ENCODE measurements at regions not wholly inside any gene's neighbourhood (a gene's known extent, or its start where the extent isn't known, plus 50 kb on each side); places are given as distances from the start of the nearest gene placed in this dataset.

DNA sequence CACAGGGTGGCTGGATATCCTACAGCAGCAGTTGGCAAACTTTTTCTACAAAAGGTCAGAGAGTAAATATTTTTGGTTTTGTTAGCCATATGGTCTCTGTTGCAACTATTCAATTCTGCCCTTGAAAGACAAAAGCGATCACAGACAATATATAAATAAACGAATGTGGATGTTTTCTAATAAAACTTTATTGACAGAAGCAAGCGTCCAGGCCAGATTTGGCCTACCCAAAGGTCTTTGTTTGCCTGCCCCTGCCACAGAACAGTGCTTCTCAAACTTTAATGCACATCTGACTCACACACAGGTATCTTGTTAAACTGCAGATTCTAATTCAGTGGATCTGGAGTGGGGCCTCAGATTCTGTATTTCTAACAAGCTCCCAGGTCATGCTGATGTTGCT, 621.4 kb upstream of the DIPK2B start:
- H3K36me3 ChIP-seq (ENCODE audit: insufficient read depth, low read length) = no peaks in the 10 kb centered on the region
- H3K4me2 ChIP-seq (ENCODE audit: low read length) = no peak overlapping the region
- no peak overlapping the region for H3K9ac ChIP-seq (ENCODE audit: low read length)
- H3K4me1 ChIP-seq (ENCODE audit: insufficient read depth, low read length, severe bottlenecking) = no peaks in the 10 kb centered on the region
- no peak overlapping the region for H3K4me3 ChIP-seq (ENCODE audit: low read depth, low read length, poor library complexity, severe bottlenecking)
- H3K9me2 ChIP-seq (ENCODE audit: low read depth, low read length) = no peaks in the 10 kb centered on the region
- no peaks in the 10 kb centered on the region for H3K27me3 ChIP-seq (ENCODE audit: insufficient read depth, low read length)
- H3F3A ChIP-seq (ENCODE audit: insufficient read depth, low read length) = no peaks in the 10 kb centered on the region
- H3K9me3 ChIP-seq (ENCODE audit: low read length) = no peaks in the 10 kb centered on the region
- no peak overlapping the region for H2AFZ ChIP-seq (ENCODE audit: low read length)
- H3K27ac ChIP-seq (ENCODE audit: low read depth, low read length, poor library complexity, severe bottlenecking) = no peak overlapping the region
- H4K20me1 ChIP-seq (ENCODE audit: insufficient read depth, low read length) = no peaks in the 10 kb centered on the region
- TF ChIP-seq, protein P1, sequence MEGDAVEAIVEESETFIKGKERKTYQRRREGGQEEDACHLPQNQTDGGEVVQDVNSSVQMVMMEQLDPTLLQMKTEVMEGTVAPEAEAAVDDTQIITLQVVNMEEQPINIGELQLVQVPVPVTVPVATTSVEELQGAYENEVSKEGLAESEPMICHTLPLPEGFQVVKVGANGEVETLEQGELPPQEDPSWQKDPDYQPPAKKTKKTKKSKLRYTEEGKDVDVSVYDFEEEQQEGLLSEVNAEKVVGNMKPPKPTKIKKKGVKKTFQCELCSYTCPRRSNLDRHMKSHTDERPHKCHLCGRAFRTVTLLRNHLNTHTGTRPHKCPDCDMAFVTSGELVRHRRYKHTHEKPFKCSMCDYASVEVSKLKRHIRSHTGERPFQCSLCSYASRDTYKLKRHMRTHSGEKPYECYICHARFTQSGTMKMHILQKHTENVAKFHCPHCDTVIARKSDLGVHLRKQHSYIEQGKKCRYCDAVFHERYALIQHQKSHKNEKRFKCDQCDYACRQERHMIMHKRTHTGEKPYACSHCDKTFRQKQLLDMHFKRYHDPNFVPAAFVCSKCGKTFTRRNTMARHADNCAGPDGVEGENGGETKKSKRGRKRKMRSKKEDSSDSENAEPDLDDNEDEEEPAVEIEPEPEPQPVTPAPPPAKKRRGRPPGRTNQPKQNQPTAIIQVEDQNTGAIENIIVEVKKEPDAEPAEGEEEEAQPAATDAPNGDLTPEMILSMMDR (IDR thresholded peaks at IDR 0.05; ENCODE audit: low read length) = no peak
- TF ChIP-seq EZH2 (IDR thresholded peaks at IDR 0.05; ENCODE audit: borderline replicate concordance, low read length) = no peak
- H3K79me2 ChIP-seq (ENCODE audit: insufficient read depth, low read length) = no peaks in the 10 kb centered on the region

- Histone ChIP-seq H3K9me3 (ENCODE audit: low read length) (no peaks in the 10 kb centered on the region), H4K20me1 (ENCODE audit: insufficient read depth, low read length) (no peaks in the 10 kb centered on the region), H2AFZ (ENCODE audit: low read length) (no peak overlapping the region), H3K27me3 (ENCODE audit: insufficient read depth, low read length) (no peaks in the 10 kb centered on the region), H3K4me1 (ENCODE audit: insufficient read depth, low read length, severe bottlenecking) (no peaks in the 10 kb centered on the region), H3K27ac (ENCODE audit: low read depth, low read length, poor library complexity, severe bottlenecking) (no peak overlapping the region), H3K4me2 (ENCODE audit: low read length) (no peak overlapping the region), H3K9ac (ENCODE audit: low read length) (no peak overlapping the region), H3K9me2 (ENCODE audit: low read depth, low read length) (no peaks in the 10 kb centered on the region), H3K79me2 (ENCODE audit: insufficient read depth, low read length) (no peaks in the 10 kb centered on the region), H3F3A (ENCODE audit: insufficient read depth, low read length) (no peaks in the 10 kb centered on the region), H3K36me3 (ENCODE audit: insufficient read depth, low read length) (no peaks in the 10 kb centered on the region), H3K4me3 (ENCODE audit: low read depth, low read length, poor library complexity, severe bottlenecking) (no peak overlapping the region)
- TF ChIP-seq EZH2 (IDR thresholded peaks at IDR 0.05; ENCODE audit: borderline replicate concordance, low read length) = no peak
- TF ChIP-seq, protein P1 (IDR thresholded peaks at IDR 0.05; ENCODE audit: low read length) = no peak
These were observed 618.2 kb upstream of the DIPK2B start for GRCh38 chrX:45818913-45819312.

DNA sequence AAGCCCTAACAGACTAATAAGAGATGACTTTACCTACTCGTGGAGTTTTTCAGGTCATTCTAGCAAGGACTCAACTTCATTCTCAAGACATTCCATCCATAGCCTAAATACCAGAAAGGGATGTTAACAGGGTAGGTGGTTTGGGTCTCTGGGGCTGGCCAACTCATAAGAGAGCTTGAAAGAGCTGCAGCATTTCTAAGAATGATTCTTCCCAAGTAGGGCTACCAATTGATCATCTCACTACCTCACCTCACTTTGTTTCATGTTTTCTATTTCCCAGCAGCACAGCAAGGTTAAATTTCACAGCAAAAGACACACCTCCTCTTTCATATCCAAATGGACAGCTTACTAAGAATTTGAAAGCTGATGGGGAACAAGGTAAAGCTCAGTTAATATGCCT, 614.8 kb upstream of the DIPK2B start:
- Histone ChIP-seq H3K4me3 (ENCODE audit: low read depth, low read length, poor library complexity, severe bottlenecking) (no peak overlapping the region), H3F3A (ENCODE audit: insufficient read depth, low read length) (no peaks in the 10 kb centered on the region), H3K27me3 (ENCODE audit: insufficient read depth, low read length) (no peaks in the 10 kb centered on the region), H4K20me1 (ENCODE audit: insufficient read depth, low read length) (no peaks in the 10 kb centered on the region), H3K27ac (ENCODE audit: low read depth, low read length, poor library complexity, severe bottlenecking) (no peak overlapping the region), H3K79me2 (ENCODE audit: insufficient read depth, low read length) (no peaks in the 10 kb centered on the region), H3K4me2 (ENCODE audit: low read length) (no peak overlapping the region), H3K9me3 (ENCODE audit: low read length) (no peaks in the 10 kb centered on the region), H3K36me3 (ENCODE audit: insufficient read depth, low read length) (no peaks in the 10 kb centered on the region), H2AFZ (ENCODE audit: low read length) (no peak overlapping the region), H3K9me2 (ENCODE audit: low read depth, low read length) (no peaks in the 10 kb centered on the region), H3K9ac (ENCODE audit: low read length) (no peak overlapping the region), H3K4me1 (ENCODE audit: insufficient read depth, low read length, severe bottlenecking) (no peaks in the 10 kb centered on the region)
- TF ChIP-seq EZH2 (IDR thresholded peaks at IDR 0.05; ENCODE audit: borderline replicate concordance, low read length) = no peak
- TF ChIP-seq, protein P1 (IDR thresholded peaks at IDR 0.05; ENCODE audit: low read length) = no peak

Measured in OCI-LY1 (cell line).